OCI-LY3 (cell line): ENCODE measurements at regions not wholly inside any gene's neighbourhood (a gene's known extent, or its start where the extent isn't known, plus 50 kb on each side); places are given as distances from the start of the nearest gene placed in this dataset.

ENCODE experiments used
- H2AFZ ChIP-seq: fragments of 200-600, 300-600 bp; shearing (Covaris generic); 2 replicates; pipeline ENCODE4 v1.6.0; 2014; ENCODE audit warnings: antibody characterized with exemption, low read depth, low read length
- H3K27ac ChIP-seq: fragments of 200-600, 300-600 bp; sonication (generic); 2 replicates; pipeline ENCODE4 v1.5.1; 2014; ENCODE audit warnings: mild to moderate bottlenecking, low read length, moderate library complexity, mixed read lengths
- H3K27me3 ChIP-seq: fragments of 200-600, 300-600 bp; sonication (generic); 2 replicates; pipeline ENCODE4 v1.6.1; 2014; ENCODE audit warnings: low read depth, low read length, mixed read lengths
- H3K36me3 ChIP-seq: fragments of 200-600, 300-600 bp; sonication (generic); replicated peaks from 2 replicates; pipeline ENCODE3; 2014; ENCODE audit warnings: low read depth, low read length, mixed read lengths
- H3K4me1 ChIP-seq: fragments of 300-600, 200-600 bp; sonication (generic); 2 replicates; pipeline ENCODE4 v1.6.1; 2014; ENCODE audit warnings: low read length, mixed read lengths
- H3K4me2 ChIP-seq: fragments of 200-600, 300-600 bp; sonication (generic); 2 replicates; pipeline ENCODE4 v1.6.1; 2014; ENCODE audit warnings: low read length, mixed read lengths
- H3K4me3 ChIP-seq: fragments of 300-600, 200-600 bp; sonication (generic); 2 replicates; pipeline ENCODE4 v1.5.1; 2014; ENCODE audit warnings: antibody characterized with exemption, mild to moderate bottlenecking, low read length, moderate library complexity
- H3K79me2 ChIP-seq: fragments of 300-600, 200-600 bp; shearing (Covaris generic); 2 replicates; pipeline ENCODE4 v1.6.1; 2014; ENCODE audit warnings: mild to moderate bottlenecking, low read length, mixed read lengths
- H3K9ac ChIP-seq: fragments of 300-600, 200-600 bp; shearing (Covaris generic); 2 replicates; pipeline ENCODE4 v1.6.0; 2014; ENCODE audit warnings: mild to moderate bottlenecking, low read length, moderate library complexity
- H3K9me3 ChIP-seq: fragments of 200-600, 300-600 bp; shearing (Covaris generic); 2 replicates; pipeline ENCODE4 v1.6.1; 2014; ENCODE audit warnings: low read length, mixed read lengths; ENCODE audit not compliant: insufficient read depth
- H4K20me1 ChIP-seq: fragments of 200-600, 300-600 bp; sonication (generic); 2 replicates; pipeline ENCODE4 v1.6.1; 2016; ENCODE audit warnings: low read length, mixed read lengths; ENCODE audit not compliant: insufficient read depth
- CTCF ChIP-seq: fragments of 200-600, 300-600 bp; sonication (generic); IDR thresholded peaks from 2 replicates; pipeline ENCODE4 v1.5.1; 2014; ENCODE audit warnings: antibody characterized with exemption, low read length, low read depth
- EZH2phosphoT487 ChIP-seq: fragments of 200-600 bp; shearing (Covaris generic); IDR thresholded peaks from 2 replicates; pipeline ENCODE4 v1.6.1; 2018; ENCODE audit warnings: antibody characterized with exemption, mixed run types, low read depth

- no peak overlapping the region for H3K4me3 ChIP-seq
- no peak overlapping the region for H3K27ac ChIP-seq
- H3K36me3 ChIP-seq = no peaks in the 10 kb centered on the region
- H3K4me2 ChIP-seq = no peak overlapping the region
- H2AFZ ChIP-seq = no peak overlapping the region
- no peaks in the 10 kb centered on the region for H3K79me2 ChIP-seq
- TF ChIP-seq CTCF = no peak
- TF ChIP-seq EZH2phosphoT487 = no peak
- H3K27me3 ChIP-seq = peaks cover 7% of the 10 kb centered on the region
- no peaks in the 10 kb centered on the region for H3K4me1 ChIP-seq
- H3K9me3 ChIP-seq = no peaks in the 10 kb centered on the region
- H3K9ac ChIP-seq = no peak overlapping the region
- H4K20me1 ChIP-seq = no peaks in the 10 kb centered on the region
Observed at GRCh38 chr2:120502761-120503160, 156.8 kb downstream of the INHBB start.

GRCh38 chr2:120503206-120503792 is 157.4 kb downstream of the INHBB start:
- H3K9ac ChIP-seq = no peak overlapping the region
- H3K36me3 ChIP-seq = no peaks in the 10 kb centered on the region
- H2AFZ ChIP-seq = no peak overlapping the region
- H3K27me3 ChIP-seq = peaks cover 6% of the 10 kb centered on the region
- no peaks in the 10 kb centered on the region for H3K9me3 ChIP-seq
- no peak for TF ChIP-seq EZH2phosphoT487
- TF ChIP-seq CTCF = no peak
- H3K4me1 ChIP-seq = no peaks in the 10 kb centered on the region
- H3K4me3 ChIP-seq = no peak overlapping the region
- H3K27ac ChIP-seq = no peak overlapping the region
- H3K79me2 ChIP-seq = no peaks in the 10 kb centered on the region
- H3K4me2 ChIP-seq = no peak overlapping the region
- no peaks in the 10 kb centered on the region for H4K20me1 ChIP-seq

- Histone ChIP-seq H3K27ac (no peak overlapping the region), H3K9ac (no peak overlapping the region), H3K4me2 (no peak overlapping the region), H3K27me3 (peaks cover 6% of the 10 kb centered on the region), H3K9me3 (no peaks in the 10 kb centered on the region), H2AFZ (no peak overlapping the region), H3K36me3 (no peaks in the 10 kb centered on the region), H3K4me1 (no peaks in the 10 kb centered on the region), H3K4me3 (no peak overlapping the region), H3K79me2 (no peaks in the 10 kb centered on the region), H4K20me1 (no peaks in the 10 kb centered on the region)
- TF ChIP-seq CTCF = no peak
- no peak for TF ChIP-seq EZH2phosphoT487
Observed at GRCh38 chr2:120503793-120504571, 158.0 kb downstream of the INHBB start.

GRCh38 chr2:120504936-120505705 is 159.2 kb downstream of the INHBB start:
- Histone ChIP-seq H3K9ac (no peak overlapping the region), H4K20me1 (no peaks in the 10 kb centered on the region), H3K36me3 (no peaks in the 10 kb centered on the region), H3K27me3 (peaks cover 6% of the 10 kb centered on the region), H3K4me2 (no peak overlapping the region), H2AFZ (no peak overlapping the region), H3K4me1 (no peaks in the 10 kb centered on the region), H3K27ac (no peak overlapping the region), H3K4me3 (no peak overlapping the region), H3K9me3 (no peaks in the 10 kb centered on the region), H3K79me2 (no peaks in the 10 kb centered on the region)
- TF ChIP-seq EZH2phosphoT487 (no peak), CTCF (no peak)
